Sigmoid colon (tissue), 6 donors: ENCODE measurements at regions not wholly inside any gene's neighbourhood (a gene's known extent, or its start where the extent isn't known, plus 50 kb on each side); places are given as distances from the start of the nearest gene placed in this dataset.

Source experiments
- DNase-seq: peaks from one replicate; pipeline ENCODE4 v3.0.0-alpha.2; 2019
- H3K27ac ChIP-seq, 4 donors: fragments of 200-600 bp; sonication (generic); one replicate each; pipeline ENCODE4 v1.5.1; 2016 to 2019; ENCODE audit warnings: mild to moderate bottlenecking in 1 of 4
- H3K27me3 ChIP-seq, 3 donors: fragments of 200-600 bp; sonication (generic); one replicate each; pipeline ENCODE4 v1.5.1; 2019; ENCODE audit warnings: mild to moderate bottlenecking in 1 of 3
- H3K36me3 ChIP-seq, 4 donors: fragments of 200-600 bp; sonication (generic); one replicate each; pipeline ENCODE4 v1.5.1; 2016 to 2019
- H3K4me1 ChIP-seq, 4 donors: fragments of 200-600 bp; sonication (generic); one replicate each; pipeline ENCODE4 v1.5.1; 2017 to 2019
- H3K4me3 ChIP-seq, 4 donors: fragments of 200-600 bp; sonication (generic); one replicate each; pipeline ENCODE4 v1.5.1; 2017 to 2019; ENCODE audit warnings: mild to moderate bottlenecking in 2 of 4, moderate library complexity in 1 of 4
- H3K9me3 ChIP-seq, 4 donors: fragments of 200-600 bp in 3 of 4; sonication (generic) in 3 of 4; one replicate each; pipeline versions ENCODE4 v1.5.1 to v1.6.1; 2013 to 2019
- CTCF ChIP-seq, 4 experiments: fragments of 450-650 bp in 3 of 4; fragments of 200-600 bp in 1 of 4; IDR thresholded peaks; one replicate each; pipeline ENCODE4 v1.5.1; 2016 to 2019; ENCODE audit warnings: antibody characterized with exemption in 4 of 4, mild to moderate bottlenecking in 3 of 4, moderate library complexity in 2 of 4
- EP300 ChIP-seq, 4 donors: sonication (generic); formaldehyde crosslinking; IDR thresholded peaks; one replicate each; pipeline ENCODE4 v1.6.1; 2017; ENCODE audit warnings: antibody characterized with exemption in 4 of 4
- POLR2A ChIP-seq, 2 donors: fragments of 450-650 bp; IDR thresholded peaks; one replicate each; pipeline ENCODE4 v1.6.1; 2016; ENCODE audit warnings: antibody characterized with exemption in 2 of 2, mild to moderate bottlenecking in 2 of 2, moderate library complexity in 2 of 2
- POLR2AphosphoS5 ChIP-seq, 4 donors: sonication (generic); formaldehyde crosslinking; IDR thresholded peaks; one replicate each; pipeline ENCODE4 v1.6.1; 2017; ENCODE audit warnings: antibody characterized with exemption in 4 of 4
- WGBS, 2 donors: extraction: QIAGEN DNeasy Blood & Tissue Kit; methylation state at CpG; one replicate each; pipeline ENCODE4 v1.1.7; 2013; 5-methylcytosine and 5-hydroxymethylcytosine counted together
- intact Hi-C: fragments of 100-400 bp; cut with DNase I; formaldehyde crosslinking; loops from one replicate; pipeline ENCODE4 v1.15.1; 2023
- donor health status: healthy with polysubstance abuse.
- donor health status: healthy.

DNA sequence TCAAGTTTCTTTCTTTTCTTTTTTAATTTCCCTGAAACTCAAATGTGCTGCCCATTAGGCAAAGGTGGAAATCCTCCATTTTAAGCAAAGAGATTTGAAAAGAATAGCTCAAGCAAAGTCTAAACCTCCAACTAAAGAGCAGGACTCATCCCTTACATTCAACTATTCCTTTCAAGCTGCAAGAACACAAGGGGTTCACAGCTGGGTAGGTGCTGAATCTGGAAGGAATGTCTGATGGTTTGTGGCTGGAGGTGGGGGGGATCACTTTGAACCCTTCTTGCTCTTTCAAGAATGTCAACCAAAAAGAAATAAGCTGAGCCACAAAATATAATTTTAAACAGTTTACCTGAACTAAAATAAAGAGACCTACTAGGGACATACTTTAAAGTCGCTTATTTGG, 375.7 kb upstream of the CDH10 start:
- Histone ChIP-seq H3K36me3 (no peaks in the 10 kb centered on the region), H3K27ac (no peak overlapping the region), H3K4me1 (no peaks in the 10 kb centered on the region), H3K4me3 (no peak overlapping the region), H3K27me3 (no peaks in the 10 kb centered on the region), H3K9me3 (no peaks in the 10 kb centered on the region)
- TF ChIP-seq POLR2A (IDR thresholded peaks at IDR 0.05) (no peak), POLR2AphosphoS5 (IDR thresholded peaks at IDR 0.05) (no peak), EP300 (IDR thresholded peaks at IDR 0.05) (no peak), CTCF (IDR thresholded peaks at IDR 0.05) (no peak)
- intact Hi-C loops = no loop called here
- DNase-seq = no peak
- 59 to 60% methylated on average over 1 of the region's 1 CpG for WGBS, 2 donors

DNA sequence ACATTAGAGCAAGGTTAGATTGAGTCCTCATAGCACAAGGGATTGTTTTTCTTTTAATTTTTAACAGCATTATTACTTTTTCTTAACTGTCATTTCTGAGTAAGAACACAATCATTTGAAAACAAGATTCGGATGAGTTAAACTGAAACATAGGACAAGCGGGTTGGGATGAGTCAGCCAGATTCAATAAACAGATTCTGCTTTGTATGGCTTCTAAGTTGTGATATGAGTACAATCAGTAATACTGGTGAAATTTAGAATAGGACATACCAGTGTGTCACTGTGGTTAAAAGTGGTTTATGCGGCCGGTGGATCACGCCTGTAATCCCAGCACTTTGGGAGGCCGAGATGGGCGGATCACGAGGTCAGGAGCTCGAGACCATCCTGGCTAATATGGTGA, 364.3 kb upstream of the CDH10 start:
- no peaks in the 10 kb centered on the region for H3K27me3 ChIP-seq
- TF ChIP-seq POLR2A (IDR thresholded peaks at IDR 0.05) = no peak
- no peak overlapping the region for H3K27ac ChIP-seq
- peaks cover 0 to 3% (median 0%) of the 10 kb centered on the region in 4 donors for H3K9me3 ChIP-seq
- H3K4me1 ChIP-seq = no peaks in the 10 kb centered on the region
- DNase-seq = no peak
- intact Hi-C loops = no loop called here
- H3K4me3 ChIP-seq = no peak overlapping the region
- no peaks in the 10 kb centered on the region for H3K36me3 ChIP-seq
- 86 to 89% methylated on average over 9 of the region's 9 CpGs for WGBS, 2 donors

DNA sequence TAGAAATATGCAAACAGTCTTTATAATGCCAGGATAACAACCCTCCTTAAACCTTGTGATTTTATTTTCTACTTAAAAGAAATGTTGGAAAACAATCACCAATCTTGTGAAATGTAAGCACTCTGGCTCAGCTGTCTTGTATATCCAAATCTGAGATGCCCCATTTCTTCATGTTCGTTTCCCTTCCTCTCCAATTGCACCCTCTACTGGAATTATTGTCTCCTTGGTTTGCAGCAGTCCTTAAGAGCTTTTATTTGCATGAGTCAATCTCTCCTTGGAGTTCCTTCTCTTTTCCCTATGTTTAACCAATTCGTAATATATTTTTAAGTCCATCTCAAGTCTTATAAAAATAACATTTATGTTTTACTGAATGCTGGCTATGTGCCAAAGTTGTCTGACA, 362.0 kb upstream of the CDH10 start:
- Histone ChIP-seq H3K27ac (no peak overlapping the region), H3K4me3 (no peak overlapping the region), H3K4me1 (no peaks in the 10 kb centered on the region), H3K27me3 (no peaks in the 10 kb centered on the region), H3K9me3 (peaks cover 0 to 3% (median 0%) of the 10 kb centered on the region in 4 donors), H3K36me3 (no peaks in the 10 kb centered on the region)
- no peak for TF ChIP-seq CTCF (IDR thresholded peaks at IDR 0.05)
- TF ChIP-seq EP300 (IDR thresholded peaks at IDR 0.05) = no peak
- no peak for TF ChIP-seq POLR2A (IDR thresholded peaks at IDR 0.05)
- TF ChIP-seq POLR2AphosphoS5 (IDR thresholded peaks at IDR 0.05) = no peak
- no peak for DNase-seq
- 22 to 39% methylated on average over 2 of the region's 2 CpGs for WGBS, 2 donors
- intact Hi-C loops = no loop called here

DNA sequence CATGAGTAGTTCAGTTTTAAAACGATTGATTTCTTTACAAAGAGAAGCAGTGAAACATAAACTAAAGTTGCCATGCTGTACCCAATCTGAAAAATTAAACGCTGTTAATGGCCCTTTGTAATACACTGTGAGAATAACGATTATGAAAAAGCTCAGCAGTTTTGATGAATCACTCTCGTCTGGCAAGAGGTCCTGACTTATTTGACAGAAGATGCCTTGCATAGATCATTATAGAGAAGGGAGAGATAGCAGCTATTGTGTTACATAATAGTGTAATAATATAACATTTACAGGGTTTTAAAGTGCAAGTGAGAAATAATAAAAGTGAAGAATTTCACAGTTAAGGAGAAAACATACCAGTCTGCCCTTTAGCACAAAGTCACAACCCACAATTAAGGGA, 361.5 kb upstream of the CDH10 start:
- 28 to 40% methylated on average over 4 of the region's 4 CpGs for WGBS, 2 donors
- intact Hi-C loops = no loop called here
- Histone ChIP-seq H3K4me3 (no peak overlapping the region), H3K4me1 (no peaks in the 10 kb centered on the region), H3K9me3 (peaks cover 0 to 3% (median 0%) of the 10 kb centered on the region in 4 donors), H3K36me3 (no peaks in the 10 kb centered on the region), H3K27me3 (no peaks in the 10 kb centered on the region), H3K27ac (no peak overlapping the region)
- TF ChIP-seq POLR2A (IDR thresholded peaks at IDR 0.05) = no peak
- no peak for TF ChIP-seq CTCF (IDR thresholded peaks at IDR 0.05)
- TF ChIP-seq POLR2AphosphoS5 (IDR thresholded peaks at IDR 0.05) = no peak
- TF ChIP-seq EP300 (IDR thresholded peaks at IDR 0.05) = no peak
- no peak for DNase-seq

GRCh38 chr5:25005431-25005830, 360.7 kb upstream of the CDH10 start:
- no peak for DNase-seq
- Histone ChIP-seq H3K4me1 (no peaks in the 10 kb centered on the region), H3K36me3 (no peaks in the 10 kb centered on the region), H3K27me3 (no peaks in the 10 kb centered on the region), H3K27ac (no peak overlapping the region), H3K4me3 (no peak overlapping the region), H3K9me3 (peaks cover 0 to 3% (median 0%) of the 10 kb centered on the region in 4 donors)
- intact Hi-C loops = no loop called here
- WGBS, 2 donors = 52 to 67% methylated on average over 3 of the region's 3 CpGs
- TF ChIP-seq POLR2A (IDR thresholded peaks at IDR 0.05) (no peak), POLR2AphosphoS5 (IDR thresholded peaks at IDR 0.05) (no peak), CTCF (IDR thresholded peaks at IDR 0.05) (no peak), EP300 (IDR thresholded peaks at IDR 0.05) (no peak)
